Osteocyte (in vitro differentiated cells): ENCODE measurements at regions not wholly inside any gene's neighbourhood (a gene's known extent, or its start where the extent isn't known, plus 50 kb on each side); places are given as distances from the start of the nearest gene placed in this dataset.

ENCODE experiments used
- DNase-seq: peaks from one replicate; pipeline ENCODE4 v3.0.0; 2021; ENCODE audit warnings: mixed read lengths; ENCODE audit not compliant: unreplicated experiment; ENCODE audit errors: extremely low spot score
- H3K27ac Mint-ChIP-seq: one replicate; pipeline ENCODE4 v1.8.0; 2021; ENCODE audit warnings: mild to moderate bottlenecking, mixed read lengths; ENCODE audit not compliant: unreplicated experiment
- H3K27me3 Mint-ChIP-seq: one replicate; pipeline ENCODE4 v1.8.0; 2021; ENCODE audit warnings: mixed read lengths; ENCODE audit not compliant: unreplicated experiment
- H3K36me3 Mint-ChIP-seq: one replicate; pipeline ENCODE4 v1.8.0; 2021; ENCODE audit warnings: mixed read lengths; ENCODE audit not compliant: unreplicated experiment
- H3K4me1 Mint-ChIP-seq: one replicate; pipeline ENCODE4 v1.8.0; 2021; ENCODE audit warnings: mixed read lengths; ENCODE audit not compliant: unreplicated experiment
- H3K4me3 Mint-ChIP-seq: one replicate; pipeline ENCODE4 v1.8.0; 2021; ENCODE audit warnings: mild to moderate bottlenecking, moderate library complexity, mixed read lengths; ENCODE audit not compliant: unreplicated experiment
- H3K9me3 Mint-ChIP-seq: one replicate; pipeline ENCODE4 v1.8.0; 2021; ENCODE audit warnings: mixed read lengths; ENCODE audit not compliant: unreplicated experiment
- CTCF ChIP-seq: fragments of 200-600 bp; sonication (generic); IDR thresholded peaks from 2 replicates; pipeline ENCODE4 v1.5.0; 2021; ENCODE audit warnings: antibody characterized with exemption, mild to moderate bottlenecking, moderate library complexity

- TF ChIP-seq CTCF, result no peak
- no peak overlapping the region for H3K4me3 Mint-ChIP-seq
- no peaks in the 10 kb centered on the region for H3K27me3 Mint-ChIP-seq
- no peaks in the 10 kb centered on the region for H3K9me3 Mint-ChIP-seq
- H3K27ac Mint-ChIP-seq, result no peak overlapping the region
- H3K4me1 Mint-ChIP-seq, result no peaks in the 10 kb centered on the region
- no peaks in the 10 kb centered on the region for H3K36me3 Mint-ChIP-seq
- DNase-seq, result peak; percentile 46
These were observed 51.6 kb upstream of the MGMT start for GRCh38 chr10:129415215-129416140.

- TF ChIP-seq CTCF, result no peak
- no peaks in the 10 kb centered on the region for H3K27me3 Mint-ChIP-seq
- H3K27ac Mint-ChIP-seq, result no peak overlapping the region
- no peak for DNase-seq
- H3K4me1 Mint-ChIP-seq, result no peaks in the 10 kb centered on the region
- no peaks in the 10 kb centered on the region for H3K36me3 Mint-ChIP-seq
- H3K9me3 Mint-ChIP-seq, result no peaks in the 10 kb centered on the region
- no peak overlapping the region for H3K4me3 Mint-ChIP-seq
These were observed 50.9 kb upstream of the MGMT start for GRCh38 chr10:129416155-129416554.

DNA sequence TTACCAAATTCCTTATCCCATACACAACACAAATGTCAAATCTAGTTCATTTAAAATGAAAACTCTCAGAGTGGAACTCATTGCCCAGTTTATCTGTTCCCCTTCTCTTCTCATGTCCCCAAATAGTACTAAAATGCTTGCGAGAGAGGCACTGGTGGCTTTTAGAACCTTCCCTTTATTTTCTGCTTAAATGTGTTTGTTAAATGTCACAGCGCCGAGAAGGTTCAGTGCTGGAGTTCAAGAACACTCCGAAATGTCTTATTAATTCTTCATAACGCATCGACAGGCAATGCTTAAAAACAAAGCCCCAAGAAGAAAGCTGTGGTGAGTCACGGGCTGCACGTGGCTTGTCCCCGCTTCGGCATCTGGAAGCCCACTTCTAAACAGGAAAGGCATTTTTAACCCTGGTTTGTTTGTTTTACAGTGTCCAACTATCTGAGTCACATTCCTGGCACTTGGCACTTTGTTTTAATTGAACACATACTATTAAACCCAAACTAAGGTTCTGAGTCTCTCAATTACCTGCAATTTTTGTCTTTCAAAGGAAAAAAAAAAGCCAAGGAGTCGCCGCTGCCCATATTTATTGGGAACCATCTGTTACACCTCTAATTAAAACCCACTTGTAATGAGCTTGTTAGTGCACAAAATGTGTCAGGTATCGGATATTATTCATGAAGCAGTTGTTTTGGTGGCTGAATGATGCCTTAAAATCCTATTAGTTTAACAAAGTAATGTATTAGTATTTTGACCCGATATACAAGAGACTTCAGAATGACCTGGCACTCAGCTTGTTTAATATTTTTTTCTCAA is 49.9 kb upstream of the MGMT start:
- no peak for TF ChIP-seq CTCF
- H3K9me3 Mint-ChIP-seq, result no peaks in the 10 kb centered on the region
- H3K4me3 Mint-ChIP-seq, result no peak overlapping the region

More for the DNA sequence above, 49.9 kb upstream of the MGMT start:
- no peaks in the 10 kb centered on the region for H3K36me3 Mint-ChIP-seq
- H3K4me1 Mint-ChIP-seq, result no peaks in the 10 kb centered on the region
- H3K27ac Mint-ChIP-seq, result no peak overlapping the region
- no peak for DNase-seq
- no peaks in the 10 kb centered on the region for H3K27me3 Mint-ChIP-seq
